H9 (cell line): ENCODE measurements at regions not wholly inside any gene's neighbourhood (a gene's known extent, or its start where the extent isn't known, plus 50 kb on each side); places are given as distances from the start of the nearest gene placed in this dataset.

Experiments used
- DNase-seq: peaks from one replicate; pipeline ENCODE4 v3.0.0-alpha.2; 2017
- H2AFZ ChIP-seq: one replicate; pipeline ENCODE4 v1.6.1; 2013; ENCODE audit warnings: mild to moderate bottlenecking, low read length, control low read depth, moderate library complexity
- H2AK5ac ChIP-seq: 2 replicates; pipeline ENCODE4 v1.6.1; 2013; ENCODE audit warnings: low read length, control low read depth, mixed read lengths; ENCODE audit not compliant: insufficient read length
- H2BK120ac ChIP-seq: one replicate; pipeline ENCODE4 v1.6.1; 2013; ENCODE audit warnings: low read depth, mild to moderate bottlenecking, low read length, control low read depth, inconsistent platforms; ENCODE audit not compliant: poor library complexity, severe bottlenecking
- H2BK12ac ChIP-seq: 2 replicates; pipeline ENCODE4 v1.6.1; 2013; ENCODE audit warnings: low read length, control low read depth, mixed read lengths, low read depth; ENCODE audit not compliant: insufficient read length
- H2BK15ac ChIP-seq: 2 replicates; pipeline ENCODE4 v1.6.1; 2013; ENCODE audit warnings: low read depth, low read length, control low read depth
- H2BK20ac ChIP-seq: one replicate; pipeline ENCODE4 v1.6.1; 2013; ENCODE audit warnings: low read depth, mild to moderate bottlenecking, low read length, control low read depth, inconsistent platforms; ENCODE audit not compliant: poor library complexity, severe bottlenecking
- H2BK5ac ChIP-seq: 2 replicates; pipeline ENCODE4 v1.6.1; 2013; ENCODE audit warnings: low read length, control low read depth, mixed read lengths; ENCODE audit not compliant: insufficient read length
- H3K14ac ChIP-seq: 2 replicates; pipeline ENCODE4 v1.6.1; 2013; ENCODE audit warnings: low read length, control low read depth; ENCODE audit not compliant: insufficient read depth
- H3K18ac ChIP-seq: 2 replicates; pipeline ENCODE4 v1.6.1; 2013; ENCODE audit warnings: low read depth, mild to moderate bottlenecking, mixed read lengths, low read length, control low read depth; ENCODE audit not compliant: insufficient read length
- H3K23ac ChIP-seq: 2 replicates; pipeline ENCODE4 v1.6.1; 2013; ENCODE audit warnings: low read length, control low read depth, mixed read lengths, low read depth; ENCODE audit not compliant: insufficient read length
- H3K23me2 ChIP-seq: 2 replicates; pipeline ENCODE4 v1.6.1; 2013; ENCODE audit warnings: low read depth, mild to moderate bottlenecking, mixed read lengths, low read length, control low read depth; ENCODE audit not compliant: insufficient read length, poor library complexity, severe bottlenecking
- H3K27ac ChIP-seq: 2 replicates; pipeline ENCODE4 v1.5.1; 2013; ENCODE audit warnings: low read length, control low read depth, mixed read lengths, low read depth; ENCODE audit not compliant: insufficient read length
- H3K27me3 ChIP-seq: 2 replicates; pipeline ENCODE4 v1.6.1; 2013; ENCODE audit warnings: low read length, control low read depth, inconsistent platforms; ENCODE audit not compliant: insufficient read depth
- H3K4ac ChIP-seq: 2 replicates; pipeline ENCODE4 v1.6.1; 2013; ENCODE audit warnings: low read depth, mild to moderate bottlenecking, control low read depth, inconsistent platforms, low read length, moderate library complexity
- H3K4me1 ChIP-seq: 2 replicates; pipeline ENCODE4 v1.6.1; 2013; ENCODE audit warnings: low read length, control low read depth, inconsistent platforms; ENCODE audit not compliant: insufficient read depth
- H3K4me2 ChIP-seq: 2 replicates; pipeline ENCODE4 v1.6.1; 2013; ENCODE audit warnings: low read length, control low read depth, mixed read lengths; ENCODE audit not compliant: insufficient read length, insufficient read depth
- H3K56ac ChIP-seq: 2 replicates; pipeline ENCODE4 v1.6.1; 2013; ENCODE audit warnings: low read depth, mild to moderate bottlenecking, mixed read lengths, low read length, control low read depth; ENCODE audit not compliant: insufficient read length
- H3K79me1 ChIP-seq: 2 replicates; pipeline ENCODE4 v1.6.1; 2013; ENCODE audit warnings: low read depth, mild to moderate bottlenecking, moderate library complexity, low read length, control low read depth, inconsistent platforms; ENCODE audit not compliant: insufficient read depth, poor library complexity, severe bottlenecking
- H3K79me2 ChIP-seq: 2 replicates; pipeline ENCODE4 v1.6.1; 2013; ENCODE audit warnings: low read length, control low read depth, inconsistent platforms; ENCODE audit not compliant: insufficient read depth
- H3K9ac ChIP-seq: 2 replicates; pipeline ENCODE4 v1.6.1; 2013; ENCODE audit warnings: low read length, control low read depth, mixed read lengths; ENCODE audit not compliant: insufficient read length; ENCODE audit errors: extremely low read depth
- H3K9me3 ChIP-seq: one replicate; pipeline ENCODE4 v1.6.1; 2013; ENCODE audit warnings: low read depth, low read length, inconsistent platforms; ENCODE audit not compliant: control insufficient read depth
- H3T11ph ChIP-seq: one replicate; pipeline ENCODE4 v1.6.1; 2013; ENCODE audit warnings: mild to moderate bottlenecking, low read length, control low read depth, inconsistent platforms
- H4K20me1 ChIP-seq: one replicate; pipeline ENCODE4 v1.6.1; 2013; ENCODE audit not compliant: control insufficient read depth, insufficient read length, insufficient read depth
- H4K5ac ChIP-seq: 2 replicates; pipeline ENCODE4 v1.6.1; 2013; ENCODE audit warnings: low read depth, mild to moderate bottlenecking, mixed read lengths, low read length, control low read depth; ENCODE audit not compliant: insufficient read length
- H4K8ac ChIP-seq: replicated peaks from 2 replicates; pipeline ENCODE4 v1.6.1; 2013; ENCODE audit warnings: low read length, control low read depth, mixed read lengths, low read depth; ENCODE audit not compliant: insufficient read length
- H4K91ac ChIP-seq: 2 replicates; pipeline ENCODE4 v1.6.1; 2013; ENCODE audit warnings: low read depth, mild to moderate bottlenecking, moderate library complexity, mixed read lengths, low read length, control low read depth; ENCODE audit not compliant: insufficient read length
- H3K27ac Mint-ChIP-seq, 3 experiments: 2 replicates in 2 of 3; 3 replicates in 1 of 3; pipeline ENCODE4 v1.8.0; 2020 to 2021; ENCODE audit warnings: mixed read lengths in 3 of 3, mild to moderate bottlenecking in 1 of 3, moderate library complexity in 1 of 3
- H3K27me3 Mint-ChIP-seq: 2 replicates; pipeline ENCODE4 v1.8.0; 2021; ENCODE audit warnings: low read depth, mild to moderate bottlenecking, moderate library complexity, mixed read lengths
- H3K36me3 Mint-ChIP-seq, 3 experiments: 2 replicates in 2 of 3; 3 replicates in 1 of 3; pipeline ENCODE4 v1.8.0; 2020 to 2021; ENCODE audit warnings: low read depth in 3 of 3, mixed read lengths in 3 of 3; ENCODE audit not compliant: insufficient read depth in 1 of 3
- H3K4me1 Mint-ChIP-seq, 2 experiments: 2 replicates each; pipeline ENCODE4 v1.8.0; 2020; ENCODE audit warnings: mixed read lengths in 2 of 2
- H3K4me3 Mint-ChIP-seq, 2 experiments: 2 replicates in 1 of 2; 3 replicates in 1 of 2; pipeline ENCODE4 v1.8.0; 2020 to 2021; ENCODE audit warnings: mild to moderate bottlenecking in 2 of 2, mixed read lengths in 2 of 2, moderate library complexity in 1 of 2
- H3K9me3 Mint-ChIP-seq, 2 experiments: 2 replicates in 1 of 2; 3 replicates in 1 of 2; pipeline ENCODE4 v1.8.0; 2020; ENCODE audit warnings: mild to moderate bottlenecking in 2 of 2, mixed read lengths in 2 of 2, moderate library complexity in 1 of 2
- CTCF ChIP-seq: fragments of 200-600 bp; sonication (generic); conservative IDR thresholded peaks from 3 replicates; pipeline ENCODE4 v1.8.0; 2021; ENCODE audit warnings: antibody characterized with exemption, mild to moderate bottlenecking
- WGBS: extraction: QIAGEN DNeasy Blood & Tissue Kit; methylation state at CpG from one replicate; pipeline ENCODE4 v1.1.7; 2013; ENCODE audit warnings: missing lambda C conversion rate, low lambda C conversion rate, mixed read lengths; ENCODE audit not compliant: insufficient read length; ENCODE audit errors: extremely low coverage; 5-methylcytosine and 5-hydroxymethylcytosine counted together

GRCh38 chr4:53919535-53919934 is 144.9 kb downstream of the CHIC2 start:
- no peak overlapping the region for H4K91ac ChIP-seq
- H3K23ac ChIP-seq, result no peak overlapping the region
- H3K4ac ChIP-seq, result no peak overlapping the region
- no peak overlapping the region for H3K56ac ChIP-seq
- H3K14ac ChIP-seq, result no peak overlapping the region
- no peak overlapping the region; a peak in 1 of 5 replicates for H3K4me3 Mint-ChIP-seq
- H3K79me2 ChIP-seq, result no peaks in the 10 kb centered on the region
- H3K4me1 ChIP-seq, result peaks cover 4% of the 10 kb centered on the region; the same call in 1 of the 2 replicates
- H2BK5ac ChIP-seq, result no peak overlapping the region
- no peak overlapping the region for H2BK15ac ChIP-seq
- no peaks in the 10 kb centered on the region for H3K23me2 ChIP-seq
- DNase-seq, result no peak
- TF ChIP-seq CTCF, result no peak
- H3K18ac ChIP-seq, result no peak overlapping the region
- H2BK12ac ChIP-seq, result no peak overlapping the region
- no CpG with 5 or more reads among the region's 2 CpGs for WGBS
- no peak overlapping the region for H2AK5ac ChIP-seq
- no peak overlapping the region for H4K8ac ChIP-seq
- peaks cover 12% of the 10 kb centered on the region; the same call in 1 of the 2 replicates for H3K27me3 Mint-ChIP-seq
- H2BK20ac ChIP-seq, result no peak overlapping the region
- H3K36me3 Mint-ChIP-seq, result no peaks in the 10 kb centered on the region
- no peak overlapping the region for H3T11ph ChIP-seq
- H3K9ac ChIP-seq, result no peak overlapping the region
- no peaks in the 10 kb centered on the region for H3K9me3 Mint-ChIP-seq
- H3K9me3 ChIP-seq, result no peaks in the 10 kb centered on the region
- no peak overlapping the region for H4K5ac ChIP-seq
- H2AFZ ChIP-seq, result no peak overlapping the region
- no peak overlapping the region for H3K27ac Mint-ChIP-seq
- no peak overlapping the region for H3K4me2 ChIP-seq
- no peak overlapping the region for H3K27ac ChIP-seq
- no peaks in the 10 kb centered on the region for H3K79me1 ChIP-seq
- no peaks in the 10 kb centered on the region for H4K20me1 ChIP-seq
- peaks cover 13 to 21% of the 10 kb centered on the region in 2 experiments for H3K4me1 Mint-ChIP-seq
- no peak overlapping the region for H2BK120ac ChIP-seq
- no peaks in the 10 kb centered on the region for H3K27me3 ChIP-seq
